Vagina (tissue), 2 donors: ENCODE measurements at regions not wholly inside any gene's neighbourhood (a gene's known extent, or its start where the extent isn't known, plus 50 kb on each side); places are given as distances from the start of the nearest gene placed in this dataset.

ENCODE experiments used
- DNase-seq, 2 donors: peaks; one replicate each; pipeline ENCODE4 v3.0.0-alpha.2; 2017; ENCODE audit errors: extremely low spot score in 2 of 2
- H3K27ac ChIP-seq: fragments of 200-600 bp; sonication (generic); one replicate; pipeline ENCODE4 v1.5.1; 2019
- H3K27me3 ChIP-seq: fragments of 200-600 bp; sonication (generic); one replicate; pipeline ENCODE4 v1.5.1; 2019
- H3K36me3 ChIP-seq, 2 donors: fragments of 200-600 bp; sonication (generic); one replicate each; pipeline ENCODE4 v1.5.1; 2017 to 2019
- H3K4me1 ChIP-seq: fragments of 200-600 bp; sonication (generic); one replicate; pipeline ENCODE4 v1.5.1; 2019
- H3K4me3 ChIP-seq, 2 donors: fragments of 200-600 bp; sonication (generic); 1 replicate in 1 of 2; 2 replicates in 1 of 2; pipeline ENCODE4 v1.5.1; 2016 to 2019
- H3K9me3 ChIP-seq: fragments of 200-600 bp; sonication (generic); one replicate; pipeline ENCODE4 v1.5.1; 2019
- POLR2A ChIP-seq, 2 donors: fragments of 450-650 bp; IDR thresholded peaks; one replicate each; pipeline ENCODE4 v1.6.1; 2017; ENCODE audit warnings: antibody characterized with exemption in 2 of 2, mild to moderate bottlenecking in 2 of 2, moderate library complexity in 2 of 2
- POLR2AphosphoS5 ChIP-seq, 2 donors: sonication (generic); formaldehyde crosslinking; IDR thresholded peaks; one replicate each; pipeline ENCODE4 v1.9.0; 2017; ENCODE audit warnings: antibody characterized with exemption in 2 of 2, mild to moderate bottlenecking in 2 of 2, low read depth in 1 of 2; ENCODE audit not compliant: insufficient read depth in 1 of 2
- intact Hi-C: fragments of 100-400 bp; cut with DNase I; formaldehyde crosslinking; loops from one replicate; pipeline ENCODE4 v1.15.1; 2023
- TF ChIP-seq, protein P1 (sequence below), 3 experiments: fragments of 450-650 bp in 2 of 3; fragments of 200-600 bp in 1 of 3; sonication (generic) in 1 of 3; IDR thresholded peaks; one replicate each; pipeline ENCODE4 v1.5.1; 2017 to 2019; ENCODE audit warnings: antibody characterized with exemption in 3 of 3, mild to moderate bottlenecking in 2 of 3, moderate library complexity in 2 of 3

DNA sequence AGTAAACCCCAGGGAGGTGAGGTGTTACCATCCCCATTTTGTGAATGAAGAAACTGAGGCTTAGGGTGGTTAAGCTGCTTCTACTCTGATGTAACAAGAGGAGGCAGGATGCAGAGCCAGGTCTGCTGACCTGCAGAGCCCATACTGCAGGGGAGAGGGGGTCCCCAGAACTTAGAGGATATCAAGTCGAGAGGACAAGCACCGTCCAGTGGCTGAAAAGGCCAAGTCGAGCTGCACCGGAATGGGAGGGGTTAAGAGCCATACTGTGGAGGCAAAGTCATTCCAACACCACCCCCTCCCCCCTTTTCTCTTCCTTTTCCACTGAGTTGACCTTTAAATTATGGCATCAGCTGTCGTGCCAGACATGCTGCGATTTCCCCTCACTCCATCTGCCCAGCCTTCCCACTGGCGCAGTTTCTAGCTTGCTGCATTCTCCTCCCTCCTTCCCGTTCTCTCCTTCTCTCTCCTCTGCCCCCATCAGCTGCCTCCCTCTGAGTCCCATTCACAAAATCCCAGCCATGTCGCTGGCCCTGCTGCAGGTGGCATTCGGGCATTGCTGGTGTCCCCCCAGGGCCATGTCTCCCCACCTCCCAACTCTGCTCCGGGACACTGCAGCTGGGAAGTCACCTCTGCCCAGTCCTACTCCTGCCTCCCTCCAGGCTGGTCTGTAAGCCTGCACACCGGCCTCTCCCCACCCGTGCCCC, 346.9 kb downstream of the DYSF start:
- Histone ChIP-seq H3K4me3 (no peak overlapping the region), H3K4me1 (peaks cover 5% of the 10 kb centered on the region), H3K27ac (no peak overlapping the region), H3K9me3 (no peaks in the 10 kb centered on the region), H3K27me3 (no peaks in the 10 kb centered on the region), H3K36me3 (no peaks in the 10 kb centered on the region)
- DNase-seq: no peak
- intact Hi-C loops: no loop called here
- TF ChIP-seq, protein P1, sequence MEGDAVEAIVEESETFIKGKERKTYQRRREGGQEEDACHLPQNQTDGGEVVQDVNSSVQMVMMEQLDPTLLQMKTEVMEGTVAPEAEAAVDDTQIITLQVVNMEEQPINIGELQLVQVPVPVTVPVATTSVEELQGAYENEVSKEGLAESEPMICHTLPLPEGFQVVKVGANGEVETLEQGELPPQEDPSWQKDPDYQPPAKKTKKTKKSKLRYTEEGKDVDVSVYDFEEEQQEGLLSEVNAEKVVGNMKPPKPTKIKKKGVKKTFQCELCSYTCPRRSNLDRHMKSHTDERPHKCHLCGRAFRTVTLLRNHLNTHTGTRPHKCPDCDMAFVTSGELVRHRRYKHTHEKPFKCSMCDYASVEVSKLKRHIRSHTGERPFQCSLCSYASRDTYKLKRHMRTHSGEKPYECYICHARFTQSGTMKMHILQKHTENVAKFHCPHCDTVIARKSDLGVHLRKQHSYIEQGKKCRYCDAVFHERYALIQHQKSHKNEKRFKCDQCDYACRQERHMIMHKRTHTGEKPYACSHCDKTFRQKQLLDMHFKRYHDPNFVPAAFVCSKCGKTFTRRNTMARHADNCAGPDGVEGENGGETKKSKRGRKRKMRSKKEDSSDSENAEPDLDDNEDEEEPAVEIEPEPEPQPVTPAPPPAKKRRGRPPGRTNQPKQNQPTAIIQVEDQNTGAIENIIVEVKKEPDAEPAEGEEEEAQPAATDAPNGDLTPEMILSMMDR (IDR thresholded peaks at IDR 0.05): no peak
- TF ChIP-seq POLR2AphosphoS5 (IDR thresholded peaks at IDR 0.05; ENCODE audit: insufficient read depth in 1 of 2, low read depth in 1 of 2) (no peak), POLR2A (IDR thresholded peaks at IDR 0.05) (no peak)

DNA sequence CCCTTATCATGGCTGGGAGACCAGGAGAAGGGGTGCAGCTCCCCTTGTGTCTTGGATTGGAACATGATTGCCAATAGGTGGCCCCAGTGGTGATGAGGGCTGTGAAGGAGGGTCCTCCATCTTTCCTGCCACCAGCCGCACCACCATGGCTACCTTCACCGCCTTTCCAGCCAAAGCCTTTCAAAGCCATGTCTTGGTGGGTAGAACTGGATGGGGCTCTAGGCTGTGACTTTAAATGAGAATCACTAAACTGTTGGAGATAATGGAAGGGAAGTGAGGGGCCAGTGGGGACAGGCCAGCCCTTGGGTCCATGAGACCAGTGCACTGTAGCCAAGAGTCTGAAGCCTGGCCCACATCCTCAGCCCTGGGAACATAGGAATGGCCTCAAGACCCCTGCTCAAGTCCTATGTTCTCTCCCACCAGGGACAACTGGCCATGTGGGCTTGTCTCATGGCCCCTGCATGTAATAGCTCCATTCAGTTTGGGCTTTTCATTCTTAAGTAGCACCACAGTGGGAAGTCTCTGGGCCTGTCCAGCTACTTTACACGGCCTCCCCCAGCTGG, 345.7 kb downstream of the DYSF start:
- intact Hi-C loops: no loop called here
- no peak for DNase-seq
- Histone ChIP-seq H3K4me3 (no peak overlapping the region), H3K36me3 (no peaks in the 10 kb centered on the region), H3K9me3 (no peaks in the 10 kb centered on the region), H3K4me1 (peaks cover 11% of the 10 kb centered on the region), H3K27me3 (no peaks in the 10 kb centered on the region), H3K27ac (no peak overlapping the region)
- TF ChIP-seq POLR2A (IDR thresholded peaks at IDR 0.05) (no peak), POLR2AphosphoS5 (IDR thresholded peaks at IDR 0.05; ENCODE audit: insufficient read depth in 1 of 2, low read depth in 1 of 2) (no peak)
- TF ChIP-seq, protein P1 (IDR thresholded peaks at IDR 0.05): no peak

DNA sequence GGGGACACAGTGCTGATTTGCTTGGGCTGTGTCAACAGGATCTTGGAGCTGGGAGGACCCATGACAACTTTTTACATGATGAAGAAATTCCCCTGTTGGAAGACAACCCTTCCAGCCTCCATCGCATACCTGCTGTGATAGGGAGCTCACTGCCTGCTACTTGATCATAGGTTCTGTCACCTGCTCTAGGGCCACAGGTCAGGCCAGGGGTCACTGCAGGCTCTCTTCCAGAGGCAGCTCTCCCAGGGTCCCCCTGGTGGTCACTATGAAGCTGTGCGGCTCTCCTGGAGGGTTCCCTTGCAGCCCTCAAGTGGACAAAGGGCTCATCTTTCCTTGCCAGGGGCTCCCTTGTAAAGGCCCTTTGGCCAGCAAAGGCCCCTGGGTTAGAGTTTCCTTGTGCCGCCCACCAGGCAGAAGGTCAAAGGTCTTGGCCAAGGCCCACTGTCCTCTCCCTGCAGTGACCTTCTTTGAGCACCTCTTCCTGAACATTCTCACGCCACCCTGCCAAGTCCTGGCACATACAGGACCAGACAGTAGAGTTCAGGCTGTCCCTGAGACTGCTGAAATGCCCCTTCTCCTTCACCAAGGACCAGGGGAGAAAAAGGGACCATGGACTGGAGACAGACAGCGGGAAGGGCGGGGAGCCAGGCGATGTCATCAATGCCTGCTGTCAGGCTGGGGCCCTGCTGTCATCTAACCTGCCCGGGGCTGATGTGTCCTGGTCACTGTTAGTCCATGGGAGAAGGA, 345.1 kb downstream of the DYSF start:
- H3K4me1 ChIP-seq: peaks cover 12% of the 10 kb centered on the region
- no peak overlapping the region for H3K4me3 ChIP-seq
- no peak overlapping the region for H3K27ac ChIP-seq
- no peaks in the 10 kb centered on the region for H3K9me3 ChIP-seq
- TF ChIP-seq POLR2A (IDR thresholded peaks at IDR 0.05): no peak
- TF ChIP-seq, protein P1 (IDR thresholded peaks at IDR 0.05): peak; percentile 34 to 37 (median 34)
- no peaks in the 10 kb centered on the region for H3K27me3 ChIP-seq
- intact Hi-C loops: no loop called here
- DNase-seq: no peak
- H3K36me3 ChIP-seq: no peaks in the 10 kb centered on the region

DNA sequence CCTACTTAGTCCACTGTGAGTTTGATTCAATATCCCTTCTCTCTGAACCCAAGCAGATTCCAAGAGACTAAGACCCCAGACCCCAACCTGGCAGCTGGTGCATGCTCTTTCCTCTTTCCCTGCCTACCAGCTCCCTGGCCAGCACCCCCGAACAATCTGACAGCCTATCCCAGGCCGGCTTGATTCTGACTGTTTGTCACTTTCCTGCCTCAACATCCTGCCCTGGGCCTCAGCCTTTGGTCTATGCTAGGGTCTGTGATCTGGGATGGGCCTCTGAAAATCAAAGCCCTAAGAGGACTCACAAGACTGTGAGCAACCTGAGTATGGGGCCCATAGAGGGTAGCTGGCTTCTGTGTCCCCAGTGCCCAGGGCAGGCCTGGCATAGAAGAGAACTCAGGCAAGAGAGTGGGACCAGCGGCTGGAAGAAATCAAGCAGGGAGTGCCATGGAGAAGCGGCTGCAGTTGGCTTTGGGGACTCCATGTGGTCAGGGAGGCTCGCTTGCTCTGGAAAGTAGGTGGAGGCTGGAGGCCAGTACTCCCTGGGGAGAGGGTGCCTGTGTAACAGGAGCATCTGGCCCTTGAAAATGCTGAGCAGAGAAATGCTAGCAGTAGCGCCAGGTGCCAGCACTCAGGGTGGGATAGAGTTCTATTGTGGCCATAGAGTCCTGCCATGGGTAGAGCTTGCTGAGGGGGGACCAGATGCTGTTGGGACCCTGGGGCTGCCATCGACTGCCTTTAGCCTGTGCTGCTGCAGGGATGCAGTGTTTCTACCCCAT, 343.9 kb downstream of the DYSF start:
- intact Hi-C loops: no loop called here
- DNase-seq: no peak
- H3K4me3 ChIP-seq: no peak overlapping the region
- TF ChIP-seq, protein P1 (IDR thresholded peaks at IDR 0.05): no peak
- TF ChIP-seq POLR2A (IDR thresholded peaks at IDR 0.05) (no peak), POLR2AphosphoS5 (IDR thresholded peaks at IDR 0.05; ENCODE audit: insufficient read depth in 1 of 2, low read depth in 1 of 2) (no peak)
- no peaks in the 10 kb centered on the region for H3K9me3 ChIP-seq
- no peaks in the 10 kb centered on the region for H3K36me3 ChIP-seq
- no peaks in the 10 kb centered on the region for H3K27me3 ChIP-seq
- H3K4me1 ChIP-seq: peaks cover 18% of the 10 kb centered on the region
- no peak overlapping the region for H3K27ac ChIP-seq
